GM13977 (cell line): ENCODE measurements at regions not wholly inside any gene's neighbourhood (a gene's known extent, or its start where the extent isn't known, plus 50 kb on each side); places are given as distances from the start of the nearest gene placed in this dataset.

ENCODE experiments used
- DNase-seq: peaks from one replicate; pipeline ENCODE4 v3.0.0; 2012; ENCODE audit warnings: low spot score
- CTCF ChIP-seq: IDR thresholded peaks from 2 replicates; pipeline ENCODE4 v1.5.1; 2012; ENCODE audit warnings: mild to moderate bottlenecking, control low read depth; ENCODE audit not compliant: insufficient read depth; ENCODE audit errors: extremely low read depth, missing control alignments
- in situ Hi-C: fragments of 300-500 bp; cut with MboI; formaldehyde crosslinking; loops from one replicate; pipeline ENCODE4 v1.12.0; 2022; ENCODE audit warnings: low sequenced_read_pairs, low pct_unique_long_range_greater_than_20kb, mixed read lengths, inconsistent platforms; ENCODE audit not compliant: unreplicated experiment

- in situ Hi-C loops = no loop called here
- no peak for TF ChIP-seq CTCF
- no peak for DNase-seq
Observed at GRCh38 chrX:118218940-118219339, 102.3 kb upstream of the KLHL13 start.

GRCh38 chrX:118219866-118220265 is 103.3 kb upstream of the KLHL13 start:
- DNase-seq = no peak
- in situ Hi-C loops = no loop called here
- TF ChIP-seq CTCF = no peak

DNA sequence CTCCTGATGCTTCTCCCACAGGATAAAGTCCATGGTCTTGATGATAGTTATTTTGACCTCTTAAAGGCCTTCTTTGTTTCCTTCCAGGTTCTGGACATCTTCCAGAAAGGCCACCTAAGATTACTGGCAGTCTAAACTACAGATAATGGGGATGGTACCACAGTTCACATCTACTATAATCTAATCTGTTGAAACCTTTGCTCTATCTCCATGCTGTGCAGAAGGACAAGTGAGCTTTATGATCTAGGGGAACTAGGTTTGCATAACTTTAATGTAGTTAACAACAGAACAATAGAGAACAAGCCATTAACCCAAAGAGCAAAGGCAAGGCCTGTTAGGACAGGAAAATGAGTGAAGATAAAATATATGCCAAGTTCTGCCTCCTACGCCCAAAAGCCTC is 103.9 kb upstream of the KLHL13 start:
- no peak for DNase-seq
- in situ Hi-C loops = no loop called here
- TF ChIP-seq CTCF = no peak

- no peak for TF ChIP-seq CTCF
- DNase-seq = no peak
- in situ Hi-C loops = no loop called here
Observed at GRCh38 chrX:118221270-118221669, 104.7 kb upstream of the KLHL13 start.

DNA sequence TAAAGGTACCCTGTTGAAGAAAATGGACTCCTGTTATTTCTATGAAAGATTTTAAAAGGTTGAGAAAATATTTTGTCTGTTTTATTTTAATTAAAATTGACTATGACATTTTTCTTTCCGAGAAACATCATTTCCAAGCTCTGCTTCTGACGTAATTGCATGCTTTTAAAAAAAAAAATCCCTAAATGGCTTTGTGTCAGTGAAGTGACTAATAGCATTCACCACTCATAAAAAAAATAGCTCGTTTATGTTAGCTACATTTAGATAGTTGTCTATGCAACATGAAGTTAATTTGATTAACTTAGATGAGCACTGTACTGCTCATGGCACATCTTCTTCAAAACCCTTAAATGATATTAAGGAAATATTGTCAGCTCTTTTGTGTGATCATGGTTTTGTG is 105.1 kb upstream of the KLHL13 start:
- in situ Hi-C loops = no loop called here
- no peak for DNase-seq
- no peak for TF ChIP-seq CTCF

DNA sequence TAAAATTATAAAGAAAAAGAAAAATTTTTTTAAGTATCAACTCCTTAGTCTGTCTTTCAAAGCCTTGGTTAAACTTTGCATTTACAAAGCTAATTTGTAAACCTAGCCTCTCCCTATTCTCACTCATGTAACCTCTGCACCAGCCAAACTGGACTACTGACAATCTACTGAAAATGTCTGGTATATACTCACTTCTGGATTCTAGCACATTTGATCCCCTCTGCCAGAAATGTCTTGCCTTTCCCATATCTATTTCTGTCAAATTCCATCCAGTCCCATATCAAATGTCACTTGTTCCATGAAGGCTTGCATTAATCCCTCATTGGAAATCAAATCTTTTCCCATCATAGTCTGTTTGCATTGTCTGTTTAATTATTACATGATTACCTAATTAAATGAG is 105.8 kb upstream of the KLHL13 start:
- no peak for TF ChIP-seq CTCF
- no peak for DNase-seq
- in situ Hi-C loops = no loop called here
